ENCODE measurements at regions not wholly inside any gene's neighbourhood (a gene's known extent, or its start where the extent isn't known, plus 50 kb on each side); places are given as distances from the start of the nearest gene placed in this dataset.

DNA sequence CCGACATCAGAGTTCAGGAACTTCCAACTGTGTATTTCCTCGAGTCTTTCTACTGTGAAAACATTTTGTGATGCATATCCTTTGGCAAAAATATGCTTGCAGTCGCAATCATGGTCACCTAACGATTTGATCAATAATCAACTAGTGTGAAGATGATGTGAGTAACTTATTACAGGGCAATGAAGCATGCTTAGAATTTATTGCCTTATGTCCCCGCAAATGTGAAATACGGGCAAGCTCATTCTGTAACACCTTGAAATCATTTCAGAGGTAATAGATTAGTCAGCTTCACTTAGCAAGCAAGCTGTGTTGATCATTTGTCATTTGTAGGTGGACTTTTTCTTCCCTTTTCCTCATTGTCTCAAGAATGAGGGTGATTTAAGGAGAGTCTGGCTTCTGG is 67.9 kb upstream of the DOK5 start:
- intact Hi-C loops (cut with micrococcal nuclease; ENCODE audit: unreplicated experiment) = no loop called here
- no peak overlapping the region for H3K4me3 Mint-ChIP-seq (ENCODE audit: low read depth, unreplicated experiment)
- H3K27me3 Mint-ChIP-seq (ENCODE audit: unreplicated experiment) = no peaks in the 10 kb centered on the region
- H3K36me3 Mint-ChIP-seq (ENCODE audit: insufficient read depth, unreplicated experiment) = no peaks in the 10 kb centered on the region
- no peak for DNase-seq
- no peak for TF ChIP-seq CTCF (IDR thresholded peaks at IDR 0.05; ENCODE audit: unreplicated experiment)
- H3K27ac Mint-ChIP-seq (ENCODE audit: unreplicated experiment) = no peak overlapping the region
- no TSS peak for BruUV-seq (replicated peaks)
- CTCF ChIA-PET = interaction anchor here (0.6 kb wide), 1 partner anchor 238 kb away, joined by 5 read pairs; no protein-coding TSS in a partner anchor
- H3K9me3 Mint-ChIP-seq (ENCODE audit: low read depth, unreplicated experiment) = no peaks in the 10 kb centered on the region
- no peaks in the 10 kb centered on the region for H3K4me1 Mint-ChIP-seq (ENCODE audit: low read depth, unreplicated experiment)

GRCh38 chr20:54415967-54416366 is 59.4 kb upstream of the DOK5 start:
- no TSS peak for BruUV-seq (replicated peaks)
- CTCF ChIA-PET = interaction anchor here (0.6 kb wide), 1 partner anchor 52 kb away, joined by 5 read pairs; no protein-coding TSS in a partner anchor
- Mint-ChIP-seq H3K4me1 (ENCODE audit: low read depth, unreplicated experiment) (no peaks in the 10 kb centered on the region), H3K27me3 (ENCODE audit: unreplicated experiment) (peaks cover 11% of the 10 kb centered on the region), H3K36me3 (ENCODE audit: insufficient read depth, unreplicated experiment) (no peaks in the 10 kb centered on the region), H3K27ac (ENCODE audit: unreplicated experiment) (no peak overlapping the region), H3K9me3 (ENCODE audit: low read depth, unreplicated experiment) (peaks cover 5% of the 10 kb centered on the region), H3K4me3 (ENCODE audit: low read depth, unreplicated experiment) (no peak overlapping the region)
- intact Hi-C loops (cut with micrococcal nuclease; ENCODE audit: unreplicated experiment) = no loop called here
- DNase-seq = no peak
- TF ChIP-seq CTCF (IDR thresholded peaks at IDR 0.05; ENCODE audit: unreplicated experiment) = no peak

GRCh38 chr20:54416770-54417169 is 58.6 kb upstream of the DOK5 start:
- no peak for TF ChIP-seq CTCF (IDR thresholded peaks at IDR 0.05; ENCODE audit: unreplicated experiment)
- H3K27me3 Mint-ChIP-seq (ENCODE audit: unreplicated experiment) = peaks cover 11% of the 10 kb centered on the region
- no peaks in the 10 kb centered on the region for H3K4me1 Mint-ChIP-seq (ENCODE audit: low read depth, unreplicated experiment)
- CTCF ChIA-PET = interaction anchor here (0.6 kb wide), 1 partner anchor 52 kb away, joined by 5 read pairs; no protein-coding TSS in a partner anchor
- BruUV-seq (replicated peaks) = no TSS peak
- intact Hi-C loops (cut with micrococcal nuclease; ENCODE audit: unreplicated experiment) = no loop called here
- no peaks in the 10 kb centered on the region for H3K36me3 Mint-ChIP-seq (ENCODE audit: insufficient read depth, unreplicated experiment)
- no peak overlapping the region for H3K27ac Mint-ChIP-seq (ENCODE audit: unreplicated experiment)
- no peak for DNase-seq
- H3K4me3 Mint-ChIP-seq (ENCODE audit: low read depth, unreplicated experiment) = no peak overlapping the region
- H3K9me3 Mint-ChIP-seq (ENCODE audit: low read depth, unreplicated experiment) = peaks cover 5% of the 10 kb centered on the region

GRCh38 chr20:54419531-54419930 is 55.9 kb upstream of the DOK5 start:
- peaks cover 7% of the 10 kb centered on the region for H3K9me3 Mint-ChIP-seq (ENCODE audit: low read depth, unreplicated experiment)
- CTCF ChIA-PET = no interaction called here
- no peaks in the 10 kb centered on the region for H3K4me1 Mint-ChIP-seq (ENCODE audit: low read depth, unreplicated experiment)
- TF ChIP-seq CTCF (IDR thresholded peaks at IDR 0.05; ENCODE audit: unreplicated experiment) = no peak
- DNase-seq = no peak
- H3K36me3 Mint-ChIP-seq (ENCODE audit: insufficient read depth, unreplicated experiment) = no peaks in the 10 kb centered on the region
- peaks cover 11% of the 10 kb centered on the region for H3K27me3 Mint-ChIP-seq (ENCODE audit: unreplicated experiment)
- BruUV-seq (replicated peaks) = no TSS peak
- intact Hi-C loops (cut with micrococcal nuclease; ENCODE audit: unreplicated experiment) = no loop called here
- H3K27ac Mint-ChIP-seq (ENCODE audit: unreplicated experiment) = no peak overlapping the region
- no peak overlapping the region for H3K4me3 Mint-ChIP-seq (ENCODE audit: low read depth, unreplicated experiment)
